Left renal cortex interstitium (tissue), 4 donors: ENCODE measurements at regions not wholly inside any gene's neighbourhood (a gene's known extent, or its start where the extent isn't known, plus 50 kb on each side); places are given as distances from the start of the nearest gene placed in this dataset.
"Not testable (repeated sequence)": the region's sequence is repeated elsewhere in the genome, so short reads cannot be mapped to it uniquely, and the experiment has no call there.

Experiments
- DNase-seq, 4 donors: peaks; one replicate each; pipeline ENCODE4 v3.0.0-alpha.2; 2013; ENCODE audit warnings: low read depth in 4 of 4, low spot score in 2 of 4, missing footprints in 1 of 4

DNA sequence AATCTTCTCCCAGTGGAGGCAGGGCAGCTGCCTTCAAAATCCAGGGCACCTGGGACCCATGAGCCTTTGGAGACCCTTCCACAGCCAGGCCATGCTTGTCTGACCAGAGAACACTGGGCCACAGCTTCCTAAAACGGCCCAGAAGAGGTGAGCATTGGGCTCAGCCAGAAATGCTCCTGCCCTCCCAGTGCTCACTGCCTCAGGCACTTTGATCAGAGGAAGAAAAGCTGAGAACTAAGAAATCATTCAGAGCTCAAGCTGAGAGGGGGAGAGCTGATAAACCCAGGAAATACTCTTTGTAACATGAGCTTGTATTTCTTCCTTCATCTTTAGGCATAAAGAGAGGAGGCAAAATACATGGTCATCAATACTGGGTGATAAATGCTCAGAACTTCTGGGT lies 365.5 kb upstream of the KLHL29 start:
- no peak for DNase-seq

- DNase-seq = no peak
Measured at GRCh38 chr2:23020659-23021058, 364.3 kb upstream of the KLHL29 start.

- no peak for DNase-seq
Measured at GRCh38 chr2:23021311-23022120, 363.5 kb upstream of the KLHL29 start.

- DNase-seq = no peak
Measured at GRCh38 chr2:23023722-23024121, 361.3 kb upstream of the KLHL29 start.

DNA sequence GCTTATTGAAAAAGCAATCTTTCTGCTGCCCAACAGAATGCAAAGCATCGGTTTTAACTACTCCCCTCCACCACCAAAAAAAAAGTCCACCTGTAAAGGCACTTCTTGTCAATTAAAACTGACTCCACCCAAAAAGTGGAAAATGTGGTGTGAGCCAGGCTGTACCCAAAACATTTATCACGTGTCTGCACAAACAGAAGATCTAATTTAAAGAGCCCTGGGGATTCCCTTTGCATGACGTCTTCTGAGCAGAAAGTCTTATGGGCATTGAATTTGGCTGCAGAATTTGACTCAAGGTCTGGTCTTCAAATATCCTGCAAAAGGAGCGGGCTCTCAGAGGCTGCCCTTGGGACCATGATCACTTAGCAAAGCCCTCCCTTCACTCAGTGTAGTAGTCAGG lies 358.3 kb upstream of the KLHL29 start:
- no peak for DNase-seq

DNA sequence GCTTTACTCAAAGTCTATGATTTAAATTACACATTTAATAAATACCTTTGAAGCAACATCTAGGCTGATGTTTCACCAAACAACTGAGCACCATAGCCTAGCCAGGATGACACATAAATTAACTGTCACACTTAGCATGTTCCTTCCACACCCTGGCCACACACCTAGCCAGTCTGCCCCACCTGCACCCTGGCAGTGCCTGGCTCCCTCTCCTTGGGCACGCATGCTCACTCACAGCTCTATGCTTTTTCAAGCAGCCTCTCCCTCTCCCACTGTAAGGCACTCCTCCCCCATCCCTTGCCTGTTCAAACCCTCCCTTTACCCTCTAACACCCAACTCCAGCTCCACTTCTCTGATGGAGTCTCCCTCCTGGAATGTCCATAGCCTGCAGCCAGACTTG lies 357.6 kb upstream of the KLHL29 start:
- no peak for DNase-seq

DNA sequence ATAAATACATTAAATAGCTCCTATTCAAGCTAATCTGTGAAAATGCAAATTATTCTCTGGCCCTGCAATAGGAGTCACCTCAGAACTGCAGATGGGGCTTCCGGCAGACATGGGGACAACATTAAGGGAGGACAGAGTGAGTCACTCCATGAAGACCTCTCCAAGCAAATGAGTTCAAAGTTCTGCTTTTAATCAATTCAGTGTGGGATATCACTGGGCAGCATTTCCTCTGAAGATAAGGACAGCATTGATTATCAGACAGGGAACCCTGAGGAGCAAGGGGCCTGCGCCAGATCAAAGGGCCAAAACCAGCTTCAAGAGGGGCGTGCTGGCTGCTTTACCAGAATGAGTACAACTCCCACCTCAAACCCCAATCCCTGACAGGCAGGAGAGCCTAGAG lies 356.9 kb upstream of the KLHL29 start:
- no peak for DNase-seq

GRCh38 chr2:23029111-23029510 lies 355.9 kb upstream of the KLHL29 start:
- no peak for DNase-seq

GRCh38 chr2:23029951-23030350 lies 355.0 kb upstream of the KLHL29 start:
- DNase-seq = no peak

DNA sequence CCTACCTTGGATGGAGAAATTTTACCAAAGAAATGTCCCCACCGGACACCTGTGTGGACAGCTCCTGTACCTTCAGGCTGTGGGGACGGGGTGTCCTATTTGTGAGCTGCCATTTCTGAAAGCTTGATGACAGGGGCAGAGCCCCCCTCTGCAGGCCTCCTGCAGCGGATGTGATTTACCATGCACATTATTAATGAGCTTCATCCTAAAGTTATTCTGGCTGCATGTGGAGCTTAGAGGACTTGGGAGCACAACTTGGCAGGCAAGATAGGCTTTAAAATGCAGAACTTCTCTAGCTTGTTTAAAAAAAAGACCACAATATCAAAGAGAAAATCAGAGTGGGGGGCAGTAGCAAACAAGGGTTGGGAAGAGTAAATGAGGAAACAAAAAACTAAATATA lies 350.0 kb upstream of the KLHL29 start:
- DNase-seq = no peak

- no peak for DNase-seq
Measured at GRCh38 chr2:23036629-23037028, 348.4 kb upstream of the KLHL29 start.

GRCh38 chr2:23037596-23037995 lies 347.4 kb upstream of the KLHL29 start:
- DNase-seq = no peak

GRCh38 chr2:23041443-23041842 lies 343.5 kb upstream of the KLHL29 start:
- no peak for DNase-seq

- no peak for DNase-seq
Measured at GRCh38 chr2:23042216-23042906, 342.6 kb upstream of the KLHL29 start.

GRCh38 chr2:23050388-23050787 lies 334.6 kb upstream of the KLHL29 start:
- no peak for DNase-seq

DNA sequence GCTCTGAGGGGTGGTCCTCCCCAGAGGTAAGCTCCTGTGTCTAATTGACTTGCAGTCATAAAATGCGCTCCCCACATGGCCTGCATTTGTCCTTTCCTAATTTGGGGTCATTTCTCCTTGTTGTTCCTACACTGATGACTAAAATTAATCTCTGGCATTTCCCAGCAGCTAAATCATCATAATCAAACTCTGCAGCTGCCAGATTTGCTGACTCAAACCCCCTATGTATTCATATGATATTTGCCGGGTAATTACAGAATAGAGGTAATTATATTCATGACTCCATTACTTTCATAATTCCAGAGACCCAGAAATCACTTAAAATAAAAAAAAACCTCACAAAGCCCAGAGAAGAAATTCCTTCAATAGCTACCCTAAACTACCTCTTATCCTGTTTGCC lies 331.4 kb upstream of the KLHL29 start:
- no peak for DNase-seq

- no peak for DNase-seq
Measured at GRCh38 chr2:23055251-23055650, 329.7 kb upstream of the KLHL29 start.

DNA sequence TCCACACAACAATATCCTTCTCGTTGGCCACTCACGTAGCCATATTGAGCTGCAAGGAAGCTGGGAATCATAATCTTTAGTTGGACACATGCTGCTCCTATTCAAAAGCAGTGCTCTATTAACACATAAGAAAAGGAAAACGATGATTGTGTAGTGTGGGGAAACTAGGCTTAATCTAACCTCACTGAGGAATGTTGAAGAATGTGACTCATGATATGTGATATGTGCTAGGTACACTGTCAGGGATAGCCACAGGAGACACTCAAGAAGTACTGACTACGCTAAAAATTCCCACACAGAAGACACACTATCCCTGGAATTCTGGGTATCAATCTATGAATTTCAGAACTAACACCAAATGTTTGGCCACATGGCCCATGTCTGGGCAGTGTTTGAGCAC lies 328.1 kb upstream of the KLHL29 start:
- not testable (repeated sequence) for DNase-seq

DNA sequence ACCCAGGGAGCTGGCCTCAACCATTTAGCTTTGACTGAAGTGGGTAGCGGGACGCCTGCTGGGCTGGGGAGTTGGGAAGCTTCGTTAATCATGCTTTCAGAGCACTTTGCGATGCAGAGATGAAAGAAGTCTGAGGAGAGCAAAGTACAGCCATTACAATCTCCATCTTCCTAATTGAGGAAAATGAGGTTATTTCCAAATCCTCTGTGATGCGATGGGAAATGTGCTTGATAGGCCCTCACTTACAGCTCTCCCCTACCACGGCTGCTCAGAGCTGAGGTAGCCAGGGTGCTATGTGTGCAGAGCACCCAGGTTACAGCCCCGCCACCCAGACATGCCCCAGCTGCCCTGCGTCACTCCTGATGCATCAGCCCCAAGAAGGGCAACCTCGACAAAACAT lies 326.5 kb upstream of the KLHL29 start:
- DNase-seq = no peak

DNA sequence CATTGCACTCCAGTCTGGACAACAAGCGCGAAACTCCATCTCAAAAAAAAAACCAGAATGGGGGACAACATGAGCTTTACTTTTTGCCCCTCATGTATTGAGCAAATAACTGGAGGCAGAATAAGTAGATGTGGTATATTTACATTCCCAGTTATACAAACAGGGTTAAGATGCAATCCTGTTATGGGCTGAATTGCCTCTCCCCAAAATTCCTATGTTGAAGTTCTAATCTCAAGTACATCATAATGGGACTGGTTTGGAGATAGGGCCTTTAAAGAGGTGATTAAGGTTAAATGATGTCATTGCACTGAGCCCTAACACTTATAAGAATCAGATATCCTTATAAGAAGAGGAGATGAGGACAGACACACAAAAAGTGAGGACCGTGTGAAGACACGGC lies 319.8 kb upstream of the KLHL29 start:
- DNase-seq = no peak

DNA sequence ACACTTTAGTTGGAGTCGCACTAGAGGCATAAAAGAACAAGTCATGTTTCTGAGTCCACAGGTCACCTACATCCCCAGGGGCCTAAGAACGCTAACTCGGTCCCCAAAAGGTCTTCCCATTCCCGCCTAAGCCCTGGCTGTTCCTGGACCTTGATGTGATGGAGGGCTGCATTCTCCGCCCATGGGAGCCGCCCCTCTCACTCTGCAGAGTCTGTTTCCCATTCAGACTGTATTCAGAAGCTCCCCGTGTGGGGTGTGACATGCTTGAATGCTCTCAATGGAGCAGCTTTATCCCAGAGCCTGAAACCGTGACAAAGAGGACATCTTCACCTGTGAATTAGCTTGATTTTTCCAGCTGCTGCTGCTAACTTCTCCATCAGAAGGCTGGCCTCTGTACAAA lies 319.0 kb upstream of the KLHL29 start:
- DNase-seq = no peak

GRCh38 chr2:23066686-23067085 lies 318.3 kb upstream of the KLHL29 start:
- DNase-seq = no peak
